Glutamatergic neuron (in vitro differentiated cells): ENCODE measurements at regions not wholly inside any gene's neighbourhood (a gene's known extent, or its start where the extent isn't known, plus 50 kb on each side); places are given as distances from the start of the nearest gene placed in this dataset.

Source experiments
- DNase-seq: peaks from one replicate; pipeline ENCODE4 v3.0.0; 2022
- H3K27ac Mint-ChIP-seq: one replicate; pipeline ENCODE4 v1.8.0; 2020; ENCODE audit warnings: mild to moderate bottlenecking, mixed read lengths, inconsistent platforms; ENCODE audit not compliant: unreplicated experiment
- H3K27me3 Mint-ChIP-seq: one replicate; pipeline ENCODE4 v1.8.0; 2020; ENCODE audit warnings: mild to moderate bottlenecking, moderate library complexity, mixed read lengths, inconsistent platforms; ENCODE audit not compliant: unreplicated experiment
- H3K36me3 Mint-ChIP-seq: one replicate; pipeline ENCODE4 v1.8.0; 2020; ENCODE audit warnings: mild to moderate bottlenecking, mixed read lengths, inconsistent platforms; ENCODE audit not compliant: unreplicated experiment
- H3K4me1 Mint-ChIP-seq: one replicate; pipeline ENCODE4 v1.8.0; 2020; ENCODE audit warnings: mild to moderate bottlenecking, low read depth, mixed read lengths, inconsistent platforms; ENCODE audit not compliant: unreplicated experiment
- H3K4me3 Mint-ChIP-seq: one replicate; pipeline ENCODE4 v1.8.0; 2020; ENCODE audit warnings: mild to moderate bottlenecking, mixed read lengths, inconsistent platforms; ENCODE audit not compliant: unreplicated experiment
- H3K9me3 Mint-ChIP-seq: one replicate; pipeline ENCODE4 v1.8.0; 2020; ENCODE audit warnings: mild to moderate bottlenecking, moderate library complexity, mixed read lengths, inconsistent platforms; ENCODE audit not compliant: unreplicated experiment
- TF ChIP-seq, protein P1 (sequence below): fragments of 200-600 bp; sonication (generic); IDR thresholded peaks from one replicate; pipeline ENCODE4 v1.5.0; 2021; ENCODE audit not compliant: partially characterized antibody, unreplicated experiment

GRCh38 chr4:35147761-35148160 lies 1096.6 kb downstream of the ARAP2 start:
- Mint-ChIP-seq H3K9me3 (no peaks in the 10 kb centered on the region), H3K27me3 (no peaks in the 10 kb centered on the region), H3K4me1 (no peaks in the 10 kb centered on the region), H3K4me3 (no peak overlapping the region), H3K36me3 (no peaks in the 10 kb centered on the region), H3K27ac (no peak overlapping the region)
- TF ChIP-seq, protein P1, sequence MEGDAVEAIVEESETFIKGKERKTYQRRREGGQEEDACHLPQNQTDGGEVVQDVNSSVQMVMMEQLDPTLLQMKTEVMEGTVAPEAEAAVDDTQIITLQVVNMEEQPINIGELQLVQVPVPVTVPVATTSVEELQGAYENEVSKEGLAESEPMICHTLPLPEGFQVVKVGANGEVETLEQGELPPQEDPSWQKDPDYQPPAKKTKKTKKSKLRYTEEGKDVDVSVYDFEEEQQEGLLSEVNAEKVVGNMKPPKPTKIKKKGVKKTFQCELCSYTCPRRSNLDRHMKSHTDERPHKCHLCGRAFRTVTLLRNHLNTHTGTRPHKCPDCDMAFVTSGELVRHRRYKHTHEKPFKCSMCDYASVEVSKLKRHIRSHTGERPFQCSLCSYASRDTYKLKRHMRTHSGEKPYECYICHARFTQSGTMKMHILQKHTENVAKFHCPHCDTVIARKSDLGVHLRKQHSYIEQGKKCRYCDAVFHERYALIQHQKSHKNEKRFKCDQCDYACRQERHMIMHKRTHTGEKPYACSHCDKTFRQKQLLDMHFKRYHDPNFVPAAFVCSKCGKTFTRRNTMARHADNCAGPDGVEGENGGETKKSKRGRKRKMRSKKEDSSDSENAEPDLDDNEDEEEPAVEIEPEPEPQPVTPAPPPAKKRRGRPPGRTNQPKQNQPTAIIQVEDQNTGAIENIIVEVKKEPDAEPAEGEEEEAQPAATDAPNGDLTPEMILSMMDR = no peak
- DNase-seq = no peak

DNA sequence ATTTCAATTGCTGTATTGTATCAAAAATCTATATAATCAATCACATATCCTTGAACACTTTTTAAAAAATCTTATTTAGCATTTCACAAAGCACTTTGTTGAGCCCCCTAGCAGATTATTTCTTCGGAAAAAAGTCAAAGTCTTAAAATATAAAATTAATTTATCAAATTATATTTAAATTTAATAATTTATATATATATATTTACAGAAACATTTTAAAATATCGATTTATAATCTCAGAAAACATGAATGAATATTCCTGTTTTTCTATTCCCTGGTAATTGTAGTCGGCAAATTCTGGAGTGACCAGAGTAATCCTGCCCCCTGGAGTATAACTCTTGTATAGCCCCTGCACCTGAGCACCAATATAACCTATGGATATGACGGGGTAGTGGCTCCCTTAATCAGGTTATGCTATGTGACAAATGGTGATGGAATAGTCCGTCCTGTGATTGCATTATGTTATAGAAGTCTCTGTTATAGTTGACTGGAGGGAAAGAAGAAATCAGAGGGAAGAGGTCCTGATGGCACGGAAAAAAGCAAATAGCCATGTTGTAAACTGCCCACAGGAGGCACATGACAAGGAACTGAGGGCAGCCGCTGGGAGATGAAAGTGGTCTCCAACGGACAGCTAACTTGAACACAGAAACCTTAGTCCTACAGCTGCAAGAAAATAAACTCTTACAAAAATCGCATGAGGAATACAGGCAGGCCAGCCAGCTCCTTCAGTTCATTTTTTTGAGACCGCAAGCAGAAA lies 1092.3 kb downstream of the ARAP2 start:
- H3K4me1 Mint-ChIP-seq = no peaks in the 10 kb centered on the region
- H3K36me3 Mint-ChIP-seq = no peaks in the 10 kb centered on the region
- H3K4me3 Mint-ChIP-seq = no peak overlapping the region
- TF ChIP-seq, protein P1 = peak; percentile 73
- DNase-seq = peak; percentile 57
- H3K27ac Mint-ChIP-seq = no peak overlapping the region
- H3K9me3 Mint-ChIP-seq = no peaks in the 10 kb centered on the region
- peaks cover 2% of the 10 kb centered on the region for H3K27me3 Mint-ChIP-seq

GRCh38 chr4:35163168-35163567 lies 1081.1 kb downstream of the ARAP2 start:
- no peaks in the 10 kb centered on the region for H3K9me3 Mint-ChIP-seq
- TF ChIP-seq, protein P1 = no peak
- no peak for DNase-seq
- no peaks in the 10 kb centered on the region for H3K27me3 Mint-ChIP-seq
- H3K36me3 Mint-ChIP-seq = no peaks in the 10 kb centered on the region
- H3K4me3 Mint-ChIP-seq = no peak overlapping the region
- H3K27ac Mint-ChIP-seq = no peak overlapping the region
- H3K4me1 Mint-ChIP-seq = peaks cover 14% of the 10 kb centered on the region

- Mint-ChIP-seq H3K9me3 (no peaks in the 10 kb centered on the region), H3K4me1 (peaks cover 16% of the 10 kb centered on the region)
- TF ChIP-seq, protein P1 = no peak
These were observed 1080.3 kb downstream of the ARAP2 start for GRCh38 chr4:35164063-35164462.

DNA sequence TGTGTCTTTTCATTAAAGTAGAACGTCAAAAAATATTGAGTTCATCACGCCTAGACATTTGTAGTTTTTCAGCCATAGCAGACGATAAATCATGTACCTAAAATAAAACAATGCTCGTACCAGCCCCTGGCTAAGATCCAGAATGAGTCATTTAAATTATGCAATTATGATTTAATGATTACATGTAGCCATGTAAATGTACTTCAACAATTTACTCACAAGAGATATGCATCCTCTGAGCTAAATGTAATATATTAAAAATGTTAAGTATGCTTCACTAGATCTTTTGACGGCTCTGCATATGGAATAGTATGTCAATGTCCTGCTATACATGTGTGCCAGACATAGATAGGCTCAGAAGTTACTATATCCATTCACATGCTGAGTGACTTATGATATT lies 1077.8 kb downstream of the ARAP2 start:
- DNase-seq = no peak
- TF ChIP-seq, protein P1 = no peak
- no peaks in the 10 kb centered on the region for H3K9me3 Mint-ChIP-seq
- H3K36me3 Mint-ChIP-seq = no peaks in the 10 kb centered on the region
- H3K27ac Mint-ChIP-seq = no peak overlapping the region
- H3K27me3 Mint-ChIP-seq = no peaks in the 10 kb centered on the region
- no peak overlapping the region for H3K4me3 Mint-ChIP-seq
- H3K4me1 Mint-ChIP-seq = peaks cover 16% of the 10 kb centered on the region

More at GRCh38 chr4:35164063-35164462, 1080.3 kb downstream of the ARAP2 start:
- Mint-ChIP-seq H3K36me3 (no peaks in the 10 kb centered on the region), H3K27me3 (no peaks in the 10 kb centered on the region), H3K4me3 (no peak overlapping the region), H3K27ac (no peak overlapping the region)
- no peak for DNase-seq
